ENCODE measurements at regions not wholly inside any gene's neighbourhood (a gene's known extent, or its start where the extent isn't known, plus 50 kb on each side); places are given as distances from the start of the nearest gene placed in this dataset.

DNA sequence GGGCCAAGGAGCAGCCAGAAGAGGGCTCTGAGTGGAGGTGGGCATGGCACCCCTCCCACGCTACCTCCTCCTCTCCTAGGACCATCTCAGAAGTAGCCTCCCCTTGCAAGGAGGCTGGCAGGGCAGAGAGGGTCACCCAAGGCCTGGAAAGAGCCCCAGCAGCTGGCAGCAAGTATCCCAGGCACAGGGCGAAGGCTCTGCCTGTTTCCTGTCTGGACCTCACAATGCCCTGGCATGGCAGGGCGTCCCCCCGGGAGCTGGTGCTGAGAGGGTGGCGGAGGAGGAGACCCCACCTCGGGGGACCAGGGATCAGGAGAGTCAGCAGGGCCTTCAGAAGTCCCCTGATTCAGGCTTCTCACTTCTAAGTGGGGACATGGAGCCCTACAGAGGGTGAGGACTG, 66.2 kb upstream of the TAF1B start (continued):
- TF ChIP-seq, protein P1, sequence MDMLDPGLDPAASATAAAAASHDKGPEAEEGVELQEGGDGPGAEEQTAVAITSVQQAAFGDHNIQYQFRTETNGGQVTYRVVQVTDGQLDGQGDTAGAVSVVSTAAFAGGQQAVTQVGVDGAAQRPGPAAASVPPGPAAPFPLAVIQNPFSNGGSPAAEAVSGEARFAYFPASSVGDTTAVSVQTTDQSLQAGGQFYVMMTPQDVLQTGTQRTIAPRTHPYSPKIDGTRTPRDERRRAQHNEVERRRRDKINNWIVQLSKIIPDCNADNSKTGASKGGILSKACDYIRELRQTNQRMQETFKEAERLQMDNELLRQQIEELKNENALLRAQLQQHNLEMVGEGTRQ (CRISPR knock-in tag; IDR thresholded peaks at IDR 0.05): no peak
- no peak for TF ChIP-seq NFE2L1 (CRISPR knock-in tag; IDR thresholded peaks at IDR 0.05)
- TF ChIP-seq TCF7 (CRISPR knock-in tag; IDR thresholded peaks at IDR 0.05; ENCODE audit: low read depth): no peak
- TF ChIP-seq, protein P2, sequence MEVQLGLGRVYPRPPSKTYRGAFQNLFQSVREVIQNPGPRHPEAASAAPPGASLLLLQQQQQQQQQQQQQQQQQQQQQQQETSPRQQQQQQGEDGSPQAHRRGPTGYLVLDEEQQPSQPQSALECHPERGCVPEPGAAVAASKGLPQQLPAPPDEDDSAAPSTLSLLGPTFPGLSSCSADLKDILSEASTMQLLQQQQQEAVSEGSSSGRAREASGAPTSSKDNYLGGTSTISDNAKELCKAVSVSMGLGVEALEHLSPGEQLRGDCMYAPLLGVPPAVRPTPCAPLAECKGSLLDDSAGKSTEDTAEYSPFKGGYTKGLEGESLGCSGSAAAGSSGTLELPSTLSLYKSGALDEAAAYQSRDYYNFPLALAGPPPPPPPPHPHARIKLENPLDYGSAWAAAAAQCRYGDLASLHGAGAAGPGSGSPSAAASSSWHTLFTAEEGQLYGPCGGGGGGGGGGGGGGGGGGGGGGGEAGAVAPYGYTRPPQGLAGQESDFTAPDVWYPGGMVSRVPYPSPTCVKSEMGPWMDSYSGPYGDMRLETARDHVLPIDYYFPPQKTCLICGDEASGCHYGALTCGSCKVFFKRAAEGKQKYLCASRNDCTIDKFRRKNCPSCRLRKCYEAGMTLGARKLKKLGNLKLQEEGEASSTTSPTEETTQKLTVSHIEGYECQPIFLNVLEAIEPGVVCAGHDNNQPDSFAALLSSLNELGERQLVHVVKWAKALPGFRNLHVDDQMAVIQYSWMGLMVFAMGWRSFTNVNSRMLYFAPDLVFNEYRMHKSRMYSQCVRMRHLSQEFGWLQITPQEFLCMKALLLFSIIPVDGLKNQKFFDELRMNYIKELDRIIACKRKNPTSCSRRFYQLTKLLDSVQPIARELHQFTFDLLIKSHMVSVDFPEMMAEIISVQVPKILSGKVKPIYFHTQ (CRISPR knock-in tag; IDR thresholded peaks at IDR 0.05): no peak
- TF ChIP-seq, protein P3, sequence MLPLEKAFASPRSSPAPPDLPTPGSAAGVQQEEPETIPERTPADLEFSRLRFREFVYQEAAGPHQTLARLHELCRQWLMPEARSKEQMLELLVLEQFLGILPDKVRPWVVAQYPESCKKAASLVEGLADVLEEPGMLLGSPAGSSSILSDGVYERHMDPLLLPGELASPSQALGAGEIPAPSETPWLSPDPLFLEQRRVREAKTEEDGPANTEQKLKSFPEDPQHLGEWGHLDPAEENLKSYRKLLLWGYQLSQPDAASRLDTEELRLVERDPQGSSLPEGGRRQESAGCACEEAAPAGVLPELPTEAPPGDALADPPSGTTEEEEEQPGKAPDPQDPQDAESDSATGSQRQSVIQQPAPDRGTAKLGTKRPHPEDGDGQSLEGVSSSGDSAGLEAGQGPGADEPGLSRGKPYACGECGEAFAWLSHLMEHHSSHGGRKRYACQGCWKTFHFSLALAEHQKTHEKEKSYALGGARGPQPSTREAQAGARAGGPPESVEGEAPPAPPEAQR (CRISPR knock-in tag; IDR thresholded peaks at IDR 0.05): no peak
- no peak for TF ChIP-seq TEAD4 (CRISPR knock-in tag; IDR thresholded peaks at IDR 0.05)
- no peak for TF ChIP-seq ZNF121 (CRISPR knock-in tag; IDR thresholded peaks at IDR 0.05)
- no peak for TF ChIP-seq SP1 (CRISPR knock-in tag; conservative IDR thresholded peaks at IDR 0.05)
- no peak for TF ChIP-seq FOXP1 (CRISPR knock-in tag; IDR thresholded peaks at IDR 0.05; ENCODE audit: borderline replicate concordance)
- TF ChIP-seq GTF2I (CRISPR knock-in tag; conservative IDR thresholded peaks at IDR 0.05): no peak
- TF ChIP-seq TEAD1 (CRISPR knock-in tag; IDR thresholded peaks at IDR 0.05): no peak

DNA sequence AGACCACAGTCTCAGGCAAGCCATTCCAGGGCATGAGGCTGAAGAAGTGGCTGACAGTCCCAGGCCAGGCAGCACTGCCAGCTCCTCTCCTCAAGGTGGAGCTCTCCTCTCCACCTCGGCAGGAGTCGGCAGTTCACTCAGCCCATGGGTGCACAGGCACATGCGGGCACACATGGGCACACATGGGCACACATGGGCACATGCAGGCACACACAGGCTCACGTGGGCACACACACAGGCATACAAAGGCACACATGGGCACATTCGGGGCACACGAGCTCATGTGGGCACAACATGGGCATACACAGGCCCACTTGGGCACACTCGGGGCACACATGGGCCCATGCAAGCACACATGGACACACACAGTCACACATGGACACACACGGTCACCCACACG, 65.3 kb upstream of the TAF1B start:
- no peak overlapping the region for H3K27ac Mint-ChIP-seq
- POLR2A ChIA-PET: no interaction called here

DNA sequence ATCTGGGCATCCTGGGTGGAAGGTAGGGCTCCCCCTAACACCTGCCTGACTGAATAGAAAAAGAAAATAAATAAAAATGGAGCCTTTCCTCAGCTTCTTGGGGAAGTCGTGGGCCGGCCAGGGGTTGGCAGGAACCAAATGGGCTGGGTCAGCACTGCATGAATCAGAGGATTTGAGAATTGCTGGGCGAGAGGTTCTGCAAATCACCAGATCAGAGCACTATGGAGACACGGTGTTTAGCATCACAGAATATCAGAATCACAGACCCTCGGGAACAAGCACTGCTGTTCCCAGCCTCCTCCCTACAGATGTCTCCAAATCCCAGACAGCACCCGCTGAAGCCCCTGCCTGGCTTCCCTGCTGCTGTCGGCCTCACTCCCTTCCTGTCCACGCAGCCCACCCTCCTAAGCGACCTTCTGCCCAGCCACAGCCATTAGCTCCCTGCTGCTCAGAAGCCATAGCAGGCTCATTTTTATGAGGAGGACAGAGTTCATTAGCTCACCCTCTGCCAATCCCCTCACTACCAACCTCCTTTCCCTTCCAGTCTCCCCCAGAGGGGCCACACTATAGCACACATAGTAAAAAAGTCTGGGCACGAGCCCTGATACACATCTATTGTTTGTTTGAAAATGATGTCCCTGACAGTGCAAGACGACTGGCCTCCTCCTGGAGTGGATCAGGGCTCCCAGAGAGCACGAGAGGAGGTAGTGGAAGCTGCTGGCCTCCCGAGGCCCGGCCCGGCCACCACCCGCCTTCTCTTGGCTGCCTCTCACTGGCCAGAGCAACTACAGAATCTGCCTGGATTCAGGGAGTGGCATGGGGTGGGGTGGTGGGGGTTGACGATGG, 64.6 kb upstream of the TAF1B start:
- Mint-ChIP-seq H3K9me3 (no peaks in the 10 kb centered on the region; the same call in 1 of the 2 replicates), H3K4me3 (no peak overlapping the region), H3K27me3 (ENCODE audit: low read depth) (no peaks in the 10 kb centered on the region; the same call in 1 of the 2 replicates), H3K4me1 (no peaks in the 10 kb centered on the region), H3K36me3 (no peaks in the 10 kb centered on the region), H3K27ac (no peak overlapping the region)
- DNase-seq (ENCODE audit: low spot score) (no peak), ATAC-seq (peak; percentile 19)
- ChIA-PET CTCF (interaction anchor here (0.6 to 3.9 kb wide), 20 partner anchors 9 to 769 kb away, joined by 3 to 39 read pairs (median 3); no protein-coding TSS in a partner anchor), POLR2A (no interaction called here)
- TF ChIP-seq ZNF396 (CRISPR knock-in tag; IDR thresholded peaks at IDR 0.05; ENCODE audit: borderline replicate concordance): no peak
- no peak for TF ChIP-seq ZNF317 (CRISPR knock-in tag; IDR thresholded peaks at IDR 0.05; ENCODE audit: borderline replicate concordance, low read depth)
- no peak for TF ChIP-seq ZNF219 (CRISPR knock-in tag; IDR thresholded peaks at IDR 0.05; ENCODE audit: borderline replicate concordance)
- TF ChIP-seq PRRX2 (CRISPR knock-in tag; IDR thresholded peaks at IDR 0.05): no peak
- no peak for TF ChIP-seq GRHL2 (CRISPR knock-in tag; IDR thresholded peaks at IDR 0.05; ENCODE audit: insufficient replicate concordance, severe bottlenecking)
- TF ChIP-seq, protein P4, sequence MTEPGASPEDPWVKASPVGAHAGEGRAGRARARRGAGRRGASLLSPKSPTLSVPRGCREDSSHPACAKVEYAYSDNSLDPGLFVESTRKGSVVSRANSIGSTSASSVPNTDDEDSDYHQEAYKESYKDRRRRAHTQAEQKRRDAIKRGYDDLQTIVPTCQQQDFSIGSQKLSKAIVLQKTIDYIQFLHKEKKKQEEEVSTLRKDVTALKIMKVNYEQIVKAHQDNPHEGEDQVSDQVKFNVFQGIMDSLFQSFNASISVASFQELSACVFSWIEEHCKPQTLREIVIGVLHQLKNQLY (CRISPR knock-in tag; IDR thresholded peaks at IDR 0.05): no peak
- TF ChIP-seq ZNF263 (CRISPR knock-in tag; IDR thresholded peaks at IDR 0.05; ENCODE audit: low read depth): no peak
- TF ChIP-seq IRF2 (CRISPR knock-in tag; IDR thresholded peaks at IDR 0.05; ENCODE audit: borderline replicate concordance, low read depth): no peak
- TF ChIP-seq, protein P5, sequence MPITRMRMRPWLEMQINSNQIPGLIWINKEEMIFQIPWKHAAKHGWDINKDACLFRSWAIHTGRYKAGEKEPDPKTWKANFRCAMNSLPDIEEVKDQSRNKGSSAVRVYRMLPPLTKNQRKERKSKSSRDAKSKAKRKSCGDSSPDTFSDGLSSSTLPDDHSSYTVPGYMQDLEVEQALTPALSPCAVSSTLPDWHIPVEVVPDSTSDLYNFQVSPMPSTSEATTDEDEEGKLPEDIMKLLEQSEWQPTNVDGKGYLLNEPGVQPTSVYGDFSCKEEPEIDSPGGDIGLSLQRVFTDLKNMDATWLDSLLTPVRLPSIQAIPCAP (CRISPR knock-in tag; IDR thresholded peaks at IDR 0.05): no peak
- TF ChIP-seq NR1H2 (CRISPR knock-in tag; IDR thresholded peaks at IDR 0.05): no peak
- TF ChIP-seq TEAD4 (CRISPR knock-in tag; IDR thresholded peaks at IDR 0.05): no peak
- no peak for TF ChIP-seq ZNF416 (CRISPR knock-in tag; IDR thresholded peaks at IDR 0.05)

More for the DNA sequence above, 65.3 kb upstream of the TAF1B start:
- peaks cover 4% of the 10 kb centered on the region; the same call in 1 of the 2 replicates for H3K4me1 Mint-ChIP-seq
- no peaks in the 10 kb centered on the region; the same call in 1 of the 2 replicates for H3K9me3 Mint-ChIP-seq
- no peak overlapping the region for H3K4me3 Mint-ChIP-seq
- H3K27me3 Mint-ChIP-seq (ENCODE audit: low read depth): no peaks in the 10 kb centered on the region; the same call in 1 of the 2 replicates
- CTCF ChIA-PET: interaction anchor here (0.5 to 3.9 kb wide), 25 partner anchors 9 to 769 kb away, joined by 3 to 39 read pairs (median 3); no protein-coding TSS in a partner anchor
- DNase-seq (ENCODE audit: low spot score): peak; percentile 51
- H3K36me3 Mint-ChIP-seq: no peaks in the 10 kb centered on the region
- ATAC-seq: peak; percentile 83
- TF ChIP-seq OVOL2 (CRISPR knock-in tag; IDR thresholded peaks at IDR 0.05; ENCODE audit: borderline replicate concordance): no peak
- TF ChIP-seq, protein P6, sequence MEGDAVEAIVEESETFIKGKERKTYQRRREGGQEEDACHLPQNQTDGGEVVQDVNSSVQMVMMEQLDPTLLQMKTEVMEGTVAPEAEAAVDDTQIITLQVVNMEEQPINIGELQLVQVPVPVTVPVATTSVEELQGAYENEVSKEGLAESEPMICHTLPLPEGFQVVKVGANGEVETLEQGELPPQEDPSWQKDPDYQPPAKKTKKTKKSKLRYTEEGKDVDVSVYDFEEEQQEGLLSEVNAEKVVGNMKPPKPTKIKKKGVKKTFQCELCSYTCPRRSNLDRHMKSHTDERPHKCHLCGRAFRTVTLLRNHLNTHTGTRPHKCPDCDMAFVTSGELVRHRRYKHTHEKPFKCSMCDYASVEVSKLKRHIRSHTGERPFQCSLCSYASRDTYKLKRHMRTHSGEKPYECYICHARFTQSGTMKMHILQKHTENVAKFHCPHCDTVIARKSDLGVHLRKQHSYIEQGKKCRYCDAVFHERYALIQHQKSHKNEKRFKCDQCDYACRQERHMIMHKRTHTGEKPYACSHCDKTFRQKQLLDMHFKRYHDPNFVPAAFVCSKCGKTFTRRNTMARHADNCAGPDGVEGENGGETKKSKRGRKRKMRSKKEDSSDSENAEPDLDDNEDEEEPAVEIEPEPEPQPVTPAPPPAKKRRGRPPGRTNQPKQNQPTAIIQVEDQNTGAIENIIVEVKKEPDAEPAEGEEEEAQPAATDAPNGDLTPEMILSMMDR (IDR thresholded peaks at IDR 0.05): peak; percentile 29; the same call in 1 of the 2 replicates

All from WTC11 (cell line).